Stimulated activated naive CD8-positive, alpha-beta T cell treated with anti-CD3 and anti-CD28 coated beads, Interleukin-15, amount 100 ng/mL, for 72 hours (primary cell): ENCODE measurements at regions not wholly inside any gene's neighbourhood (a gene's known extent, or its start where the extent isn't known, plus 50 kb on each side); places are given as distances from the start of the nearest gene placed in this dataset.

Experiments used
- ATAC-seq: fragments of 150-1000 bp; cut with Tn5 transposase; 2 replicates; pipeline ENCODE4 v1.10.0; 2021; ENCODE audit warnings: mild to moderate bottlenecking, moderate library complexity
- DNase-seq, 2 donors: peaks; one replicate each; pipeline ENCODE4 v3.0.0; 2021 to 2022
- H3K27ac Mint-ChIP-seq, 2 donors: one replicate each; pipeline ENCODE4 v1.8.0; 2022; ENCODE audit warnings: mild to moderate bottlenecking in 2 of 2, mixed read lengths in 2 of 2, moderate library complexity in 2 of 2
- H3K27me3 Mint-ChIP-seq: one replicate; pipeline ENCODE4 v1.8.0; 2022; ENCODE audit warnings: mixed read lengths
- H3K4me1 Mint-ChIP-seq: one replicate; pipeline ENCODE4 v1.8.0; 2022; ENCODE audit warnings: mild to moderate bottlenecking, mixed read lengths
- H3K4me3 Mint-ChIP-seq, 2 donors: one replicate each; pipeline ENCODE4 v1.8.0; 2022; ENCODE audit warnings: mild to moderate bottlenecking in 2 of 2, mixed read lengths in 2 of 2, moderate library complexity in 1 of 2
- H3K9me3 Mint-ChIP-seq, 2 donors: one replicate each; pipeline ENCODE4 v1.8.0; 2022; ENCODE audit warnings: mixed read lengths in 2 of 2

- DNase-seq (no peak), ATAC-seq (no peak)
- Mint-ChIP-seq H3K4me1 (no peaks in the 10 kb centered on the region), H3K27me3 (no peaks in the 10 kb centered on the region), H3K4me3 (no peak overlapping the region), H3K27ac (no peak overlapping the region), H3K9me3 (peaks cover 4 to 11% of the 10 kb centered on the region in 2 donors)
Measured at GRCh38 chr9:7237473-7238246, 479.9 kb downstream of the KDM4C start.

GRCh38 chr9:7236186-7236585 is 478.4 kb downstream of the KDM4C start:
- Mint-ChIP-seq H3K4me3 (no peak overlapping the region), H3K9me3 (peaks cover 4 to 11% of the 10 kb centered on the region in 2 donors), H3K27ac (no peak overlapping the region), H3K27me3 (peaks cover 1% of the 10 kb centered on the region), H3K4me1 (no peaks in the 10 kb centered on the region)
- ATAC-seq (no peak), DNase-seq (no peak)

- Mint-ChIP-seq H3K27ac (no peak overlapping the region), H3K27me3 (peaks cover 10% of the 10 kb centered on the region), H3K9me3 (no peaks in the 10 kb centered on the region), H3K4me1 (no peaks in the 10 kb centered on the region), H3K4me3 (no peak overlapping the region)
- peak in 1 of 2 donors; percentile 47 for DNase-seq
- ATAC-seq: peak; percentile 86
Measured at GRCh38 chr9:7234144-7234543, 476.4 kb downstream of the KDM4C start.

GRCh38 chr9:7229571-7229970 is 471.8 kb downstream of the KDM4C start:
- Mint-ChIP-seq H3K4me3 (no peak overlapping the region), H3K27ac (no peak overlapping the region), H3K27me3 (peaks cover 10% of the 10 kb centered on the region), H3K4me1 (peaks cover 28% of the 10 kb centered on the region), H3K9me3 (peaks cover 5 to 7% of the 10 kb centered on the region in 2 donors)
- DNase-seq: no peak
- no peak for ATAC-seq

GRCh38 chr9:7228726-7229125 is 471.0 kb downstream of the KDM4C start:
- Mint-ChIP-seq H3K27me3 (peaks cover 10% of the 10 kb centered on the region), H3K9me3 (peaks cover 5 to 7% of the 10 kb centered on the region in 2 donors)
- no peak for ATAC-seq

GRCh38 chr9:7227951-7228350 is 470.2 kb downstream of the KDM4C start:
- DNase-seq: no peak
- no peak for ATAC-seq
- Mint-ChIP-seq H3K4me3 (no peak overlapping the region), H3K4me1 (peaks cover 28% of the 10 kb centered on the region), H3K9me3 (peaks cover 5 to 7% of the 10 kb centered on the region in 2 donors), H3K27ac (no peak overlapping the region), H3K27me3 (peaks cover 10% of the 10 kb centered on the region)

More at GRCh38 chr9:7228726-7229125, 471.0 kb downstream of the KDM4C start:
- no peak for DNase-seq
- H3K4me3 Mint-ChIP-seq: no peak overlapping the region
- H3K4me1 Mint-ChIP-seq: peaks cover 28% of the 10 kb centered on the region
- no peak overlapping the region for H3K27ac Mint-ChIP-seq

- ATAC-seq (peak; percentile 45), DNase-seq (no peak)
- H3K27me3 Mint-ChIP-seq: peaks cover 8% of the 10 kb centered on the region
- no peak overlapping the region for H3K4me3 Mint-ChIP-seq
- H3K4me1 Mint-ChIP-seq: peaks cover 28% of the 10 kb centered on the region
- H3K9me3 Mint-ChIP-seq: peaks cover 7 to 9% of the 10 kb centered on the region in 2 donors
- no peak overlapping the region for H3K27ac Mint-ChIP-seq
Measured at GRCh38 chr9:7226007-7226640, 468.4 kb downstream of the KDM4C start.
